Gastroesophageal sphincter (tissue), 3 donors: ENCODE measurements at regions not wholly inside any gene's neighbourhood (a gene's known extent, or its start where the extent isn't known, plus 50 kb on each side); places are given as distances from the start of the nearest gene placed in this dataset.

Source experiments
- EP300 ChIP-seq: sonication (generic); formaldehyde crosslinking; IDR thresholded peaks from one replicate; pipeline ENCODE4 v1.6.1; 2017; ENCODE audit warnings: antibody characterized with exemption, mild to moderate bottlenecking
- POLR2A ChIP-seq, 2 donors: fragments of 450-650 bp; IDR thresholded peaks; one replicate each; pipeline ENCODE4 v1.6.1; 2017; ENCODE audit warnings: antibody characterized with exemption in 2 of 2, mild to moderate bottlenecking in 2 of 2, moderate library complexity in 1 of 2
- POLR2AphosphoS5 ChIP-seq: sonication (generic); formaldehyde crosslinking; IDR thresholded peaks from one replicate; pipeline ENCODE4 v1.6.1; 2017; ENCODE audit warnings: antibody characterized with exemption
- TF ChIP-seq, protein P1 (sequence below), 4 experiments: fragments of 200-600 bp in 2 of 4; fragments of 450-650 bp in 2 of 4; sonication (generic) in 1 of 4; IDR thresholded peaks; one replicate each; pipeline ENCODE4 v1.5.1; 2017 to 2019; ENCODE audit warnings: antibody characterized with exemption in 4 of 4, mild to moderate bottlenecking in 2 of 4, moderate library complexity in 2 of 4

DNA sequence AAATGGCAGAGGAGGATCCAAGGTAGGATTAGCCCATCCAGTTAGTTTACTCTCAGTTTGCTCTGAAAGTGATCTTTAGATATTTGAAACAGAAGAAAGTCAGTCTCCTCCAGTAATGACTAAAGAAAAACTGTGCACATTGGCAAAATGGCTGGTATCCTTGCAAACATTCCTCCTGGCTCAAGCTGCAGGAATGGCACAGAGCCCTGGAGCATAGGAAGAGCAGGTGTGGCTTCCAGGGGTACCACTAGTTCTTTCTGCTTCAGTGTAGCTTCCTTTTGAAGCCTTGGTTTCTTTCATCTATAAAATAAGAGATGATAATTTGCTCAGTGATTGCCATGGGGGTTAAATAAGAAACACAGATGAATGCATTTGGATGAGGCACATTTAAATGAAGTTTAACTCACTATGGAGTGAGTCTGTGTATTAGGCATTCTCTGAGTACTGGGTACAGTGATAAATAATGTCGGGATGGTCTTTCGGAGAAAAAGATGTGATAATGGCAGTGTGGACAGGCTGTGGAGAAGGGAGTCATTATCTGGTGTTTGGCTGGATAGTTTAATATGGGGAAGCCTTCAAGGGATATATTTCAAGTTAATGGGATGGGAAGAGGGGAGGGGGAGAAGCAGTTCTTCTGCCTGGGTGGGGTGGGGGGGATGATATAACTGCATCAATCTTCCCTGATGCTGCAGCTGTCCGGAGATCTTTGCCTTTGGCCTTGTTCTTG, 217.3 kb upstream of the KLF4 start:
- TF ChIP-seq POLR2A (IDR thresholded peaks at IDR 0.05) = no peak
- TF ChIP-seq, protein P1, sequence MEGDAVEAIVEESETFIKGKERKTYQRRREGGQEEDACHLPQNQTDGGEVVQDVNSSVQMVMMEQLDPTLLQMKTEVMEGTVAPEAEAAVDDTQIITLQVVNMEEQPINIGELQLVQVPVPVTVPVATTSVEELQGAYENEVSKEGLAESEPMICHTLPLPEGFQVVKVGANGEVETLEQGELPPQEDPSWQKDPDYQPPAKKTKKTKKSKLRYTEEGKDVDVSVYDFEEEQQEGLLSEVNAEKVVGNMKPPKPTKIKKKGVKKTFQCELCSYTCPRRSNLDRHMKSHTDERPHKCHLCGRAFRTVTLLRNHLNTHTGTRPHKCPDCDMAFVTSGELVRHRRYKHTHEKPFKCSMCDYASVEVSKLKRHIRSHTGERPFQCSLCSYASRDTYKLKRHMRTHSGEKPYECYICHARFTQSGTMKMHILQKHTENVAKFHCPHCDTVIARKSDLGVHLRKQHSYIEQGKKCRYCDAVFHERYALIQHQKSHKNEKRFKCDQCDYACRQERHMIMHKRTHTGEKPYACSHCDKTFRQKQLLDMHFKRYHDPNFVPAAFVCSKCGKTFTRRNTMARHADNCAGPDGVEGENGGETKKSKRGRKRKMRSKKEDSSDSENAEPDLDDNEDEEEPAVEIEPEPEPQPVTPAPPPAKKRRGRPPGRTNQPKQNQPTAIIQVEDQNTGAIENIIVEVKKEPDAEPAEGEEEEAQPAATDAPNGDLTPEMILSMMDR (IDR thresholded peaks at IDR 0.05) = no peak
- TF ChIP-seq EP300 = no peak
- no peak for TF ChIP-seq POLR2AphosphoS5
